Coronary artery (tissue), 2 donors: ENCODE measurements at regions not wholly inside any gene's neighbourhood (a gene's known extent, or its start where the extent isn't known, plus 50 kb on each side); places are given as distances from the start of the nearest gene placed in this dataset.

ENCODE experiments used
- DNase-seq: peaks from one replicate; pipeline ENCODE4 v3.0.0-alpha.2; 2017; ENCODE audit warnings: low spot score
- H3K27ac ChIP-seq, 2 donors: fragments of 200-600 bp; sonication (generic); one replicate each; pipeline ENCODE4 v1.5.1; 2016 to 2019
- H3K4me3 ChIP-seq: fragments of 200-600 bp; sonication (generic); 2 replicates; pipeline ENCODE4 v1.5.1; 2016; ENCODE audit warnings: mild to moderate bottlenecking, moderate library complexity
- TF ChIP-seq, protein P1 (sequence below): fragments of 200-600 bp; sonication (generic); IDR thresholded peaks from one replicate; pipeline ENCODE4 v1.5.1; 2019; ENCODE audit warnings: antibody characterized with exemption

DNA sequence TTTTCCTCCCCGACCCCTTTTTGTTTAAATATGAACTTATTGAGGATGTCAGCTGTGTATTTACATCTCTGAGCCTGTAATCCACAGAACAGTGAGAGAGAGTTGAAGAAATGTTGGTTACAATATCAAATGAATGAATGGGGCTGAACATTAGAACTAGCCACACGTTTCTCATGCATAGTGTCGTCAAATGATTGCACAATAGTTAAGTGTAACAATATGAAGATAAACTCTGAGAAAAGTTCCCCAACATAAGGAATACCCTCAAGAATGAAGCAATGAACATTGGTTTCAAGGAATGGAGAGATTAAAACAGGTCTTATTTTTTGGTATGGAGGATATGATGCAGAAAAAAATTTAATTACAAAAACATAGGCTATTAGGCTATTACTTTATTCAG, 100.5 kb upstream of the DTNBP1 start:
- TF ChIP-seq, protein P1, sequence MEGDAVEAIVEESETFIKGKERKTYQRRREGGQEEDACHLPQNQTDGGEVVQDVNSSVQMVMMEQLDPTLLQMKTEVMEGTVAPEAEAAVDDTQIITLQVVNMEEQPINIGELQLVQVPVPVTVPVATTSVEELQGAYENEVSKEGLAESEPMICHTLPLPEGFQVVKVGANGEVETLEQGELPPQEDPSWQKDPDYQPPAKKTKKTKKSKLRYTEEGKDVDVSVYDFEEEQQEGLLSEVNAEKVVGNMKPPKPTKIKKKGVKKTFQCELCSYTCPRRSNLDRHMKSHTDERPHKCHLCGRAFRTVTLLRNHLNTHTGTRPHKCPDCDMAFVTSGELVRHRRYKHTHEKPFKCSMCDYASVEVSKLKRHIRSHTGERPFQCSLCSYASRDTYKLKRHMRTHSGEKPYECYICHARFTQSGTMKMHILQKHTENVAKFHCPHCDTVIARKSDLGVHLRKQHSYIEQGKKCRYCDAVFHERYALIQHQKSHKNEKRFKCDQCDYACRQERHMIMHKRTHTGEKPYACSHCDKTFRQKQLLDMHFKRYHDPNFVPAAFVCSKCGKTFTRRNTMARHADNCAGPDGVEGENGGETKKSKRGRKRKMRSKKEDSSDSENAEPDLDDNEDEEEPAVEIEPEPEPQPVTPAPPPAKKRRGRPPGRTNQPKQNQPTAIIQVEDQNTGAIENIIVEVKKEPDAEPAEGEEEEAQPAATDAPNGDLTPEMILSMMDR: no peak
- Histone ChIP-seq H3K27ac (no peak overlapping the region), H3K4me3 (no peak overlapping the region)
- DNase-seq: no peak

DNA sequence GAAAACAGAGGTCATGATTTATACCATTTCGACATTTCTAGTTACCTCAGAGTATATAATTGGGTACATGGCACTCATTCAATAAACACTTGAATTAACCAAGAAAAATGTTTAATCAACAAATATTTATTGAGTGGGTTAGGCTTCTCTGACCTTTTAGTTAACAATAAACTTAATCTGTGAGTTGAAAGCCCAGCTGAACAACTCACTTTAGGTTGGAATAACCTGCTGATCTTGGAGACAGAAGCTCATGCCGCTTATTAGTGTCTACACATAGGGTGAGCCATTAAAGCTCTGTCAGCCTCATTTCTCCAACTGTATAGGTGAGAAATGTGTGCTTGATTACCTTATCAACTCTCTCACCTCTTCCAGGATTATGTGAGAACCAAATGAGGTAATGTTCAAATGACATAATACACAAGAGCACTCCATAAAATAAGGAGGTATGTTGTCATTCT, 98.2 kb upstream of the DTNBP1 start:
- TF ChIP-seq, protein P1: no peak

DNA sequence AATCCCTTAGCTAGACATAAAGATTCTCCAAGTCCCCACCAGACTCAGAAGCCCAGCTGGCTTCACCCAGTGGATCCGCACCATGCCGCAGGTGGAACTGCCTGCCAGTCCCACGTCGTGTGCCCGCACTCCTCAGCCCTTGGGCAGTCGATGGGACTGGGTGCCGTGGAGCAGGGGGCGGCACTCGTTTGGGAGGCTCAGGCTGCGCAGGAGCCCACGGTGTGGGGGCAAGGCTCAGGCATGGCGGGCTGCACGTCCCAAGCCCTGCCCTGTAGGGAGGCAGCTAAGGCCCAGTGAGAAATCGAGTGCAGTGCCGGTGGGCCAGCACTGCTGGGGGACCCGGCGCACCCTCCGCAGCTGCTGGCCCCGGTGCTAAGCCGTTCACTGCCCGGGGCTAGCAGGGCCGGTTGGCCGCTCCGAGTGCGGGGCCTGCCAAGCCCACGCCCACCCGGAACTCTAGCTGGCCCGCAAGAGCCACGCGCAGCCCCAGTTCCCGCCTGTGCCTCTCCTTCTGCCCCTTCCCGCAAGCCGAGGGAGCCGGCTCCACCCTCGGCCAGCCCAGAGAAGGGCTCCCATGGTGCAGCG, 95.9 kb upstream of the DTNBP1 start:
- TF ChIP-seq, protein P1: no peak
- no peak for DNase-seq
- Histone ChIP-seq H3K4me3 (no peak overlapping the region), H3K27ac (no peak overlapping the region)

More for the DNA sequence above, 98.2 kb upstream of the DTNBP1 start:
- Histone ChIP-seq H3K27ac (no peak overlapping the region), H3K4me3 (no peak overlapping the region)
- no peak for DNase-seq

DNA sequence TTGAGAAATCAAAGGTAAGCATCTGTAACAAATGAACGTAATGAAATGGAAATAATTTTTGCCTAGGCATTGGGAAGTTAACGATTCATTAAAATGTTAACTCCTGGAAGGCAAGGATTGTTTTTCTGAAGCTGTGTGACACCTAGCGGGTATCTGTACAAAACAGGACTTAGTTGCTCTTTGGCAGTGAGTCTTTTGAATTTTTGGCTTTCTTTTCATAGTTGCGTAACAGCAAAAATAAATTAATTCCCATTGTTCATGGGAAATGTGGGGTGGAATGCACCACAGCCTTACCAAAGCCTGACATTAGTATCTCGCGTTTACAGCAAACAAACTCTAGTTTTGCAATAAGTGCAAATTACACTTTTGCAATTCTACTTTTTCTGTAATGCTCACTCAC, 92.7 kb upstream of the DTNBP1 start:
- DNase-seq: no peak
- TF ChIP-seq, protein P1: no peak
- no peak overlapping the region for H3K4me3 ChIP-seq
- no peak overlapping the region for H3K27ac ChIP-seq

DNA sequence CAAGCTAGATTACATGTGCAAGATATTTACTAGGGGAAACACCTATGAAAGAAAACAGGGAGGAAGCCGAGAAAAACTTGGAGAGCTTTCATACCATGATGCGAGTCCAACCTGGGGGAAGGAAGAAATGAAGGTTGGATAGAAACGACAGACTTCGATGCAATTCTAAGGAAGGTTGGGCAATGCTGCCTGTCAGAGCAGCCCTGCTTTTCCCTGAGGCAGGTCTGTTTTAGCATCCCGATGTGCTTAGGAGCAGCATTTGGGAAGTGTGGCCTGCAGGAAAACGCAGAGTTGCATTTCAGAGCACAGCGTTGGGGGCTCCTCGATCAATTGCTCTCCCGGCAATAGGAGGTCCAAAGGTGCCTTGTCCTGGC, 91.9 kb upstream of the DTNBP1 start:
- no peak for DNase-seq
- TF ChIP-seq, protein P1: no peak

DNA sequence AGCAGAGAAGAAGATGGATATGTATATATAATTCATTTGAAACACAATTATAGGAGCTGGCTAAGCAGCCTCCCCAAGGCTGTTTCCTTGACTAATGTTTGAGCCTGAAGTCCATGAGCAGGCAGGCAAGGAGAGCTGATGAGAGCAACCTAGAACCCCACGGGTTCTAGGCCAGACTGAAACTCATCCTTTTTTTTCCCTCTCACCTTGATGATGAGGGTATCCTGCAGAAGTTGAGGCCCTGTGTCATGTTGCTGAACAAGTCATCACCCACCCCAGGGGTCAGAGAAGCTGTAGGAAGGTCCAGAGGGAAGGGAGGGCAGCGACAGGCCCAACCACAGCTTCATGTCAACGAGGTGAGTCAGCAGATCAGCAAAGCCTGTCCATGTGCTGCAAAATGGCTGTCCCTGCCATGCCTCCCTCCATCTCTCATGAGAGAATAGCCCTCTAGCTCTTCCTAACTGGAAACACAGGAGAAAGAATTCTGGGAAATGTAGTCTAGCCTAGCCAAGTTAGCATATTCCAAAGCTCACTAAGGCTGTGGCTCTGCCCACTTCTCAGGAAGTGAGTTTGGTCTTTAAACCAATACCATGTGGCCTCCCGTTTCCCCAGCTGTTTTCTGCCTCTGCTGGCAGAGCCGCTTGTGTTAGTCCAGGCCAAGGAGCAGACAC, 91.3 kb upstream of the DTNBP1 start:
- no peak overlapping the region for H3K4me3 ChIP-seq
- no peak overlapping the region for H3K27ac ChIP-seq
- TF ChIP-seq, protein P1: no peak
- DNase-seq: no peak

More for the DNA sequence above, 91.9 kb upstream of the DTNBP1 start:
- no peak overlapping the region for H3K4me3 ChIP-seq
- H3K27ac ChIP-seq: no peak overlapping the region

DNA sequence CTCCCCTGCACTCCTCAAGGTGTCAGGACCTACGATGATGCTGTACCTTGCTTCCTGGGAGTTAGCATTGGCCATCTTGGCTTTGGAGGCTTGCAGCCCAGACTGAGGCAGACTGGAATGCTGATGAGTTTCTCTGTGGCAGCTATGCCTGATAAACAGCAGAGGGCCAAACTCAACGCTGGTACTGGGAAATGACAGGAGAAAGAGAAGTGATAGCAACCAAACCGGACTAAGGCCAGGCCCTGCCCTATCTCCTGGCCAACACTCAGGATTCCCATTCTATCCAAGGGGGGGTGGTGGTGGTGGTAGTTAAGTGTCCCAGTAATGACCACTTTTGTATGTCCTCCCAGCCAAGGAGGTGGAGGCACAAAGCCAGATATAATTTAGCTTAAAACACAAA, 90.0 kb upstream of the DTNBP1 start:
- Histone ChIP-seq H3K4me3 (no peak overlapping the region), H3K27ac (no peak overlapping the region)
- DNase-seq: no peak
- TF ChIP-seq, protein P1: no peak
